HG03066 (cell line): ENCODE measurements at regions not wholly inside any gene's neighbourhood (a gene's known extent, or its start where the extent isn't known, plus 50 kb on each side); places are given as distances from the start of the nearest gene placed in this dataset.
"Not testable (repeated sequence)": the region's sequence is repeated elsewhere in the genome, so short reads cannot be mapped to it uniquely, and the experiment has no call there.

Source experiments
- ATAC-seq: cut with Tn5 transposase; IDR thresholded peaks from one replicate; pipeline ENCODE4 v1.9.1; 2021; ENCODE audit warnings: low read depth; ENCODE audit not compliant: unreplicated experiment

- ATAC-seq = no peak
Measured at GRCh38 chr3:132084982-132085381, 50.2 kb upstream of the CPNE4 start.

- no peak for ATAC-seq
Measured at GRCh38 chr3:132087356-132087755, 52.5 kb upstream of the CPNE4 start.

- no peak for ATAC-seq
Measured at GRCh38 chr3:132088291-132088690, 53.5 kb upstream of the CPNE4 start.

- no peak for ATAC-seq
Measured at GRCh38 chr3:132090921-132091320, 56.1 kb upstream of the CPNE4 start.

GRCh38 chr3:132116601-132117000, 81.8 kb upstream of the CPNE4 start:
- ATAC-seq = no peak

GRCh38 chr3:132117642-132118041, 82.8 kb upstream of the CPNE4 start:
- ATAC-seq = no peak

GRCh38 chr3:132119531-132119930, 84.7 kb upstream of the CPNE4 start:
- no peak for ATAC-seq

GRCh38 chr3:132124096-132124495, 89.3 kb upstream of the CPNE4 start:
- no peak for ATAC-seq

- ATAC-seq = no peak
Measured at GRCh38 chr3:132124651-132125284, 90.0 kb upstream of the CPNE4 start.

GRCh38 chr3:132134611-132135010, 99.8 kb upstream of the CPNE4 start:
- no peak for ATAC-seq

GRCh38 chr3:132135628-132136333, 101.0 kb upstream of the CPNE4 start:
- ATAC-seq = no peak

GRCh38 chr3:132136334-132136716, 101.5 kb upstream of the CPNE4 start:
- no peak for ATAC-seq

GRCh38 chr3:132136902-132137301, 102.1 kb upstream of the CPNE4 start:
- not testable (repeated sequence) for ATAC-seq

GRCh38 chr3:132145833-132146232, 111.0 kb upstream of the CPNE4 start:
- no peak for ATAC-seq

GRCh38 chr3:132154619-132155018, 119.8 kb upstream of the CPNE4 start:
- no peak for ATAC-seq

- ATAC-seq = no peak
Measured at GRCh38 chr3:132159145-132159544, 124.3 kb upstream of the CPNE4 start.

GRCh38 chr3:132160198-132160597, 125.4 kb upstream of the CPNE4 start:
- no peak for ATAC-seq

GRCh38 chr3:132161608-132162007, 126.8 kb upstream of the CPNE4 start:
- no peak for ATAC-seq

- ATAC-seq = no peak
Measured at GRCh38 chr3:132164469-132165092, 129.8 kb upstream of the CPNE4 start.

- no peak for ATAC-seq
Measured at GRCh38 chr3:132167870-132168269, 133.1 kb upstream of the CPNE4 start.

GRCh38 chr3:132174500-132174899, 139.7 kb upstream of the CPNE4 start:
- no peak for ATAC-seq

- ATAC-seq = no peak
Measured at GRCh38 chr3:132180337-132180791, 136.8 kb upstream of the ACP3 start.
